ENCODE measurements at regions not wholly inside any gene's neighbourhood (a gene's known extent, or its start where the extent isn't known, plus 50 kb on each side); places are given as distances from the start of the nearest gene placed in this dataset.
"Not testable (repeated sequence)": the region's sequence is repeated elsewhere in the genome, so short reads cannot be mapped to it uniquely, and the experiment has no call there.

DNA sequence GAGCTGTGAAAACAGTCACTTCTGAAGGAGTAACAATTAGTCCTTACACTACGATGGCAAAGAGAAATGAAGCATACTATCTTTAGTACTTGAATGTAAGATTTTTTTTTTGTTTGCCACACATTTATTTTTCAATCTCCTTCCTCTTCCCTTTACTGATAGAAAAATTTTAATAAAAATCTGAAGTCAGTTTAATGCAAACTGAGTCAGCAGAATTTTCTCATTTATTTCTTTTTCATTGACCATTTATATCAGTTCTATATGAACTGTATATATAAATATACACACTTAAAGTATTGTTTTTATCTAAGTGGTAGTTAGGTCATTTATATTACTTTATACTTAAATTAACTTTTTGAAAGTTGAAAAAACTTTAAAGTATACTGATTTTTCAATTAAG, 1009.1 kb upstream of the SPRY2 start:
- Histone ChIP-seq H3K27me3 (ENCODE audit: low read length) (no peaks in the 10 kb centered on the region), H3K9me2 (replicated peaks; ENCODE audit: low read length) (no peaks in the 10 kb centered on the region), H3K27ac (ENCODE audit: low read length) (no peak overlapping the region), H3K9me3 (ENCODE audit: low read length) (no peaks in the 10 kb centered on the region), H3K36me3 (ENCODE audit: low read depth, low read length) (no peaks in the 10 kb centered on the region), H3K4me2 (ENCODE audit: low read length) (no peak overlapping the region), H2AFZ (ENCODE audit: low read length) (no peak overlapping the region), H4K20me1 (ENCODE audit: low read length) (no peaks in the 10 kb centered on the region), H3K79me2 (ENCODE audit: low read length) (no peaks in the 10 kb centered on the region), H3F3A (ENCODE audit: low read length, unreplicated experiment) (no peaks in the 10 kb centered on the region), H3K4me1 (ENCODE audit: insufficient read depth, low read length) (no peaks in the 10 kb centered on the region), H3K9ac (ENCODE audit: low read length) (no peak overlapping the region), H3K4me3 (ENCODE audit: low read length) (no peak overlapping the region)
- DNase-seq (no peak), ATAC-seq (no peak)
- ChIA-PET CTCF (no interaction called here), POLR2A (ENCODE audit: unreplicated experiment) (no interaction called here)
- intact Hi-C loops (cut with micrococcal nuclease), result no loop called here
- TF ChIP-seq, protein P1, sequence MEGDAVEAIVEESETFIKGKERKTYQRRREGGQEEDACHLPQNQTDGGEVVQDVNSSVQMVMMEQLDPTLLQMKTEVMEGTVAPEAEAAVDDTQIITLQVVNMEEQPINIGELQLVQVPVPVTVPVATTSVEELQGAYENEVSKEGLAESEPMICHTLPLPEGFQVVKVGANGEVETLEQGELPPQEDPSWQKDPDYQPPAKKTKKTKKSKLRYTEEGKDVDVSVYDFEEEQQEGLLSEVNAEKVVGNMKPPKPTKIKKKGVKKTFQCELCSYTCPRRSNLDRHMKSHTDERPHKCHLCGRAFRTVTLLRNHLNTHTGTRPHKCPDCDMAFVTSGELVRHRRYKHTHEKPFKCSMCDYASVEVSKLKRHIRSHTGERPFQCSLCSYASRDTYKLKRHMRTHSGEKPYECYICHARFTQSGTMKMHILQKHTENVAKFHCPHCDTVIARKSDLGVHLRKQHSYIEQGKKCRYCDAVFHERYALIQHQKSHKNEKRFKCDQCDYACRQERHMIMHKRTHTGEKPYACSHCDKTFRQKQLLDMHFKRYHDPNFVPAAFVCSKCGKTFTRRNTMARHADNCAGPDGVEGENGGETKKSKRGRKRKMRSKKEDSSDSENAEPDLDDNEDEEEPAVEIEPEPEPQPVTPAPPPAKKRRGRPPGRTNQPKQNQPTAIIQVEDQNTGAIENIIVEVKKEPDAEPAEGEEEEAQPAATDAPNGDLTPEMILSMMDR (conservative IDR thresholded peaks at IDR 0.05; ENCODE audit: low read depth, low read length), result no peak
- no peak for TF ChIP-seq EZH2phosphoT487 (IDR thresholded peaks at IDR 0.05; ENCODE audit: borderline replicate concordance, low read length)
- TF ChIP-seq EZH2 (IDR thresholded peaks at IDR 0.05; ENCODE audit: low read length, unreplicated experiment), result no peak
- BruUV-seq (replicated peaks), result no TSS peak

DNA sequence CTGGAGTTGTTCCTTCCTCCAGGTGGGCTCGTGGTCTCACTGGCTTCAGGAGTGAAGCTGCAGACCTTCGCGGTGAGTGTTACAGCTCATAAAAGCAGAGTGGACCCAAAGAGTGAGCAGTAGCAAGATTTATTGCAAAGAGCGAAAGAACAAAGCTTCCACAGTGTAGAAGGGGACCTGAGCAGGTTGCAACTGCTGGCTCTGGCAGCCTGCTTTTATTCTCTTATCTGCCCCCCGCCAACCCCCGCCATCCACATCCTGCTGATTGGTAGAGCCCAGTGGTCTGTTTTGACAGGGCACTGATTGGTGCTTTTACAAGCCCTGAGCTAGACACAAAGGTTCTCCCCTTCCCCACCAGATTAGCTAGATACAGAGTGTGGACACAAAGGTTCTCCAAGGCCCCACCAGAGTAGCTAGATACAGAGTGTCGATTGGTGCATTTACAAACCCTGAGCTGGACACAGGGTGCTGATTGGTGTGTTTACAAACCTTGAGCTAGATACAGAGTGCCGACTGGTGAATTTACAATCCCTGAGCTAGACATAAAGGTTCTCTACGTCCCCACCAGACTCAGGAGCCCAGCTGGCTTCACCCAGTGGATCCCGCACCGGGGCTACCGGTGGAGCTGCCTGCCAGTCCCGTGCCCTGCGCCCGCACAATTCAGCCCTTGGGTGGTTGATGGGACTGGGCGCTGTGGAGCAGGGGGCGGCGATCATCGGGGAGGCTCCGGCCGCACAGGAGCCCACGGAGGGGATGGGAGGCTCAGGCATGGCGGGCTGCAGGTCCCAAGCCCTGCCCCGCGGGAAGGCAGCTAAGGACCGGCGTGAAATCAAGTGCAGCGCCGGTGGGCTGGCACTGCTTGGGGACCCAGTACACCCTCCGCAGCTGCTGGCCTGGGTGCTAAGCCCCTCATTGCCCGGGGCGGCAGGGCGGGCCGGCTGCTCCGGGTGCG, 999.5 kb upstream of the SPRY2 start:
- DNase-seq; POLR2A ChIA-PET (ENCODE audit: unreplicated experiment); H3K4me3 ChIP-seq (ENCODE audit: low read length); H3K79me2 ChIP-seq (ENCODE audit: low read length); CTCF ChIA-PET; H3K27ac ChIP-seq (ENCODE audit: low read length); H3K4me2 ChIP-seq (ENCODE audit: low read length); H4K20me1 ChIP-seq (ENCODE audit: low read length); H3K27me3 ChIP-seq (ENCODE audit: low read length); H3F3A ChIP-seq (ENCODE audit: low read length, unreplicated experiment); H3K36me3 ChIP-seq (ENCODE audit: low read depth, low read length); H2AFZ ChIP-seq (ENCODE audit: low read length); H3K4me1 ChIP-seq (ENCODE audit: insufficient read depth, low read length); H3K9ac ChIP-seq (ENCODE audit: low read length); BruUV-seq (replicated peaks); H3K9me3 ChIP-seq (ENCODE audit: low read length); ATAC-seq; H3K9me2 ChIP-seq (replicated peaks; ENCODE audit: low read length): not testable (repeated sequence)
- intact Hi-C loops (cut with micrococcal nuclease), result loop anchor here (5.0 kb wide), 1 partner anchor 278 kb away; no protein-coding TSS in a partner anchor

DNA sequence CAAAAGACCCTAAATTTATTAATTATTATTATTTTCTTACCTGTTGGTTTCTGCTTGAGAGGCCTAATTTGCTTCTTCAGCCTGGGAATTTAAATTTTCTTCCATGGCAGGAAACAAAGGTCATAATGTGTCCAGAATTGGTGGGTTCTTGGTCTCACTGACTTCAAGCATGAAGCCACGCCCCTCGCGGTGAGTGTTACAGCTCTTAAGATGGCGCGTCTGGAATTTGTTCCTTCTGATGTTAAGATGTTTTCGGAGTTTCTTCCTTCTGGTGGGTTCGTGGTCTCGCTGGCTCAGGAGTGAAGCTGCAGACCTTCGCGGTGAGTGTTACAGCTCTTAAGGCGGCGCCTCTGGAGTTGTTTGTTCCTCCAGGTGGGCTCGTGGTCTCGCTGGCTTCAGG, 998.7 kb upstream of the SPRY2 start:
- H3F3A ChIP-seq (ENCODE audit: low read length, unreplicated experiment); BruUV-seq (replicated peaks); H3K79me2 ChIP-seq (ENCODE audit: low read length); ATAC-seq; H3K4me2 ChIP-seq (ENCODE audit: low read length); H3K27me3 ChIP-seq (ENCODE audit: low read length); H3K4me3 ChIP-seq (ENCODE audit: low read length); H3K9me3 ChIP-seq (ENCODE audit: low read length); H3K4me1 ChIP-seq (ENCODE audit: insufficient read depth, low read length); H3K9ac ChIP-seq (ENCODE audit: low read length); CTCF ChIA-PET; DNase-seq; H2AFZ ChIP-seq (ENCODE audit: low read length); H3K9me2 ChIP-seq (replicated peaks; ENCODE audit: low read length); H3K36me3 ChIP-seq (ENCODE audit: low read depth, low read length); H3K27ac ChIP-seq (ENCODE audit: low read length); POLR2A ChIA-PET (ENCODE audit: unreplicated experiment); H4K20me1 ChIP-seq (ENCODE audit: low read length): not testable (repeated sequence)
- intact Hi-C loops (cut with micrococcal nuclease), result loop anchor here (5.0 kb wide), 1 partner anchor 277 kb away; no protein-coding TSS in a partner anchor
